Mesenchymal stem cell (in vitro differentiated cells and primary cell): ENCODE measurements at regions not wholly inside any gene's neighbourhood (a gene's known extent, or its start where the extent isn't known, plus 50 kb on each side); places are given as distances from the start of the nearest gene placed in this dataset.

Source experiments
- DNase-seq: peaks from one replicate; pipeline ENCODE4 v3.0.0-alpha.2; 2013
- H2AFZ ChIP-seq: one replicate; pipeline ENCODE4 v1.6.1; 2013; ENCODE audit warnings: low read depth, mild to moderate bottlenecking, control low read depth, inconsistent platforms, low read length, moderate library complexity
- H2AK5ac ChIP-seq: 2 replicates; pipeline ENCODE4 v1.6.1; 2013; ENCODE audit warnings: low read length, moderate library complexity, mild to moderate bottlenecking, inconsistent platforms; ENCODE audit not compliant: severe bottlenecking
- H2BK120ac ChIP-seq: one replicate; pipeline ENCODE4 v1.6.1; 2013; ENCODE audit warnings: low read depth, mild to moderate bottlenecking, inconsistent platforms, low read length, moderate library complexity
- H2BK12ac ChIP-seq, 2 experiments: one replicate each; pipeline ENCODE4 v1.6.1; 2013; ENCODE audit warnings: inconsistent platforms in 2 of 2, low read length in 2 of 2, mild to moderate bottlenecking in 2 of 2, moderate library complexity in 2 of 2, control low read depth in 1 of 2
- H2BK15ac ChIP-seq: one replicate; pipeline ENCODE4 v1.6.1; 2013; ENCODE audit warnings: mild to moderate bottlenecking, low read depth, inconsistent platforms; ENCODE audit not compliant: poor library complexity, severe bottlenecking
- H2BK5ac ChIP-seq: 2 replicates; pipeline ENCODE4 v1.6.1; 2013; ENCODE audit warnings: low read depth, mild to moderate bottlenecking, low read length, control low read depth, inconsistent platforms; ENCODE audit not compliant: poor library complexity, severe bottlenecking
- H3K14ac ChIP-seq, 2 experiments: one replicate each; pipeline ENCODE4 v1.6.1; 2013; ENCODE audit warnings: inconsistent platforms in 2 of 2, low read length in 2 of 2, control low read depth in 1 of 2, mild to moderate bottlenecking in 1 of 2, moderate library complexity in 1 of 2
- H3K18ac ChIP-seq, 2 experiments: one replicate each; pipeline ENCODE4 v1.6.1; 2013; ENCODE audit warnings: inconsistent platforms in 2 of 2, low read length in 2 of 2, control low read depth in 1 of 2, low read depth in 1 of 2, mild to moderate bottlenecking in 1 of 2
- H3K23ac ChIP-seq, 2 experiments: one replicate each; pipeline ENCODE4 v1.6.1; 2013; ENCODE audit warnings: inconsistent platforms in 2 of 2, low read length in 2 of 2, mild to moderate bottlenecking in 2 of 2, moderate library complexity in 2 of 2, control low read depth in 1 of 2
- H3K27ac ChIP-seq: 2 replicates; pipeline ENCODE4 v1.5.1; 2013; ENCODE audit warnings: mild to moderate bottlenecking, moderate library complexity, low read length, control low read depth, inconsistent platforms; ENCODE audit not compliant: poor library complexity, severe bottlenecking
- H3K27me3 ChIP-seq, 2 experiments: 2 replicates each; pipeline versions ENCODE4 v1.6.1 to v1.7.0; 2013; ENCODE audit warnings: low read length in 2 of 2, mild to moderate bottlenecking in 2 of 2, moderate library complexity in 2 of 2, control low read depth in 1 of 2, inconsistent platforms in 1 of 2; ENCODE audit not compliant: control insufficient read depth in 1 of 2, insufficient read depth in 1 of 2
- H3K36me3 ChIP-seq, 2 experiments: 2 replicates each; pipeline versions ENCODE4 v1.6.1 to v1.7.0; 2013; ENCODE audit warnings: low read length in 2 of 2, control low read depth in 1 of 2, inconsistent platforms in 1 of 2, low read depth in 1 of 2, mild to moderate bottlenecking in 1 of 2; ENCODE audit not compliant: insufficient read depth in 2 of 2, control insufficient read depth in 1 of 2
- H3K4ac ChIP-seq, 2 experiments: one replicate each; pipeline ENCODE4 v1.6.1; 2013; ENCODE audit warnings: inconsistent platforms in 2 of 2, low read length in 2 of 2, mild to moderate bottlenecking in 2 of 2, moderate library complexity in 2 of 2, control low read depth in 1 of 2, low read depth in 1 of 2
- H3K4me1 ChIP-seq: 2 replicates; pipeline ENCODE4 v1.6.1; 2013; ENCODE audit warnings: low read depth, low read length, control low read depth; ENCODE audit not compliant: control insufficient read depth, insufficient read depth
- H3K4me2 ChIP-seq: 2 replicates; pipeline ENCODE4 v1.6.1; 2013; ENCODE audit warnings: low read length, mild to moderate bottlenecking, inconsistent platforms; ENCODE audit not compliant: poor library complexity, severe bottlenecking
- H3K4me3 ChIP-seq, 2 experiments: 2 replicates each; pipeline versions ENCODE4 v1.5.1 to v1.7.0; 2013; ENCODE audit warnings: low read length in 2 of 2, mild to moderate bottlenecking in 2 of 2, control low read depth in 1 of 2, low read depth in 1 of 2; ENCODE audit not compliant: insufficient read depth in 1 of 2
- H3K79me1 ChIP-seq: replicated peaks from 2 replicates; pipeline ENCODE4 v1.6.1; 2013; ENCODE audit warnings: mild to moderate bottlenecking, control low read depth, low read length, inconsistent platforms; ENCODE audit not compliant: poor library complexity, severe bottlenecking
- H3K9ac ChIP-seq: 2 replicates; pipeline ENCODE4 v1.7.0; 2013; ENCODE audit warnings: mild to moderate bottlenecking, low read length, moderate library complexity
- H3K9me3 ChIP-seq: 2 replicates; pipeline ENCODE4 v1.7.0; 2013; ENCODE audit warnings: mild to moderate bottlenecking, low read length; ENCODE audit not compliant: control insufficient read depth
- H4K8ac ChIP-seq: one replicate; pipeline ENCODE4 v1.6.1; 2013; ENCODE audit warnings: inconsistent platforms, mild to moderate bottlenecking, low read length, moderate library complexity
- H4K91ac ChIP-seq: one replicate; pipeline ENCODE4 v1.6.1; 2013; ENCODE audit warnings: mild to moderate bottlenecking, low read length, inconsistent platforms
- WGBS: methylation state at CpG from one replicate; pipeline ENCODE4 v1.1.7; 2013; ENCODE audit warnings: mixed read lengths; 5-methylcytosine and 5-hydroxymethylcytosine counted together

DNA sequence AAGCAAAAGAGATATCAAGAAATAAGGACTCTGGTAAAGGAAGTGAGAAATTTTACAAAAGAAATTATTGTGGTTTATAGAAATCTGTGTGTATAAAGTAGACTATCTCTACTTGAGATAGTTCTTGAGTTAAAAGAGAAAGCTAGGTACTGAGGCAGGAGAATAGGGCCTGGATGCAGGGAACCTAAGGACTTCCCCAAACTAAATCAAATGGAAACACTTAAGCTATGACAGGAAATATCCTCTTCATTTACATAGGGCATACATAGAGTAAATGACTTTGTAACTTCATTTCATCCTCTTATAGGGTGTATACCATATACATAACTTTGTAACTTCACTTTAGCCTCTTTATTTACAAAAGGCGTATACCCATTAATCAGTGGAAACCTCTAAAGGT is 219.2 kb upstream of the RGPD4 start:
- H3K9me3 ChIP-seq, result no peaks in the 10 kb centered on the region
- 95% methylated on average over 1 of the region's 1 CpG for WGBS
- H3K79me1 ChIP-seq, result no peaks in the 10 kb centered on the region
- no peak overlapping the region for H2BK12ac ChIP-seq
- no peak overlapping the region for H3K23ac ChIP-seq
- H2AK5ac ChIP-seq, result no peak overlapping the region
- DNase-seq, result no peak
- no peak overlapping the region for H2AFZ ChIP-seq
- H2BK15ac ChIP-seq, result no peak overlapping the region
- H2BK5ac ChIP-seq, result no peak overlapping the region
- H3K27me3 ChIP-seq, result no peaks in the 10 kb centered on the region
- no peak overlapping the region for H4K91ac ChIP-seq
- no peak overlapping the region for H4K8ac ChIP-seq
- no peak overlapping the region for H3K4me2 ChIP-seq
- H3K27ac ChIP-seq, result no peak overlapping the region
- no peak overlapping the region for H3K4me3 ChIP-seq
- H2BK120ac ChIP-seq, result no peak overlapping the region
- no peaks in the 10 kb centered on the region for H3K4me1 ChIP-seq
- H3K18ac ChIP-seq, result no peak overlapping the region
- no peaks in the 10 kb centered on the region for H3K36me3 ChIP-seq
- no peak overlapping the region for H3K14ac ChIP-seq
- no peak overlapping the region for H3K4ac ChIP-seq
- H3K9ac ChIP-seq, result no peak overlapping the region

DNA sequence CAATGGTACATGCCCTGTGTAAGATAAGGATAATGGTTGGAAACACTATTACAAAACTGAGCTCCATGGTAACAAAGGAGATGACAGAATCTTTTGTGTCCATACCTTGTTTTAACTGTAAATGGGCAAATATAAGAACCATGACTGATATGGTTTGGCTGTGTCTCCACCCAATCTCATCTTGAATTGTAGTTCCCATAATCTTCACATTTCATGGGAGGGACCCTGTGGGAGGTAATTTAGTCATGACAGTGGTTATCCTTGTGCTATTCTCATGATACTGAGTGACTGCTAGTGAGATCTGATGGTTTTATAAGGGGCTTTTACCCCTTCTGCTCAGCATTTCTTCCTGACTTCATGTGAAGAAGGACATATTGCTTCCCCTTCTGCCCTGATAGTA is 211.7 kb upstream of the RGPD4 start:
- Histone ChIP-seq H2BK5ac (no peak overlapping the region), H3K4me3 (no peak overlapping the region), H3K4ac (no peak overlapping the region), H3K4me2 (no peak overlapping the region), H3K79me1 (no peaks in the 10 kb centered on the region), H2BK120ac (no peak overlapping the region), H3K9me3 (peaks cover 31% of the 10 kb centered on the region), H3K18ac (no peak overlapping the region), H3K4me1 (no peaks in the 10 kb centered on the region), H2BK15ac (no peak overlapping the region), H3K14ac (no peak overlapping the region), H3K9ac (no peak overlapping the region), H2AFZ (no peak overlapping the region), H2AK5ac (no peak overlapping the region), H3K27me3 (no peaks in the 10 kb centered on the region), H2BK12ac (no peak overlapping the region), H3K27ac (no peak overlapping the region), H4K91ac (no peak overlapping the region), H3K36me3 (no peaks in the 10 kb centered on the region), H4K8ac (no peak overlapping the region), H3K23ac (no peak overlapping the region)
- no peak for DNase-seq

DNA sequence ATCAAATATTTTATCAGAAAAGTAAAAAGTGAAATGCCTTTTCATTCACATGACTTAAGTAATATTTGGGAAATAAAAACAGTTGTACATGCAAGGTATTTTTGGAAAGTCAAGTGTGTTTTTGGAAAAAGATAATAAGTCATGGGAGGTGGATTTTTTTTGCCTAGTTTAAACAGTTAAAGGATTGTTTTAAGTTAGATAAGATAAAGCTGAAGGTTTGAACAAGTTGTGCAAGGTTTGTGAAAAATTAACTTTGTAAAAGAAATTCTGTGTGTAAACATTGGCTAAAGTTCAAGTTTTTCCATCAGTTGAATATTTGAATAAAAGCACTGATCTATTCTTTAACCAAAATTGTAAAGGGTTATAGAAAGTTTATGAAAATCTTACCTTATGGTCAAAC is 207.9 kb upstream of the RGPD4 start:
- Histone ChIP-seq H2AK5ac (no peak overlapping the region), H3K14ac (no peak overlapping the region), H3K9ac (no peak overlapping the region), H2BK15ac (no peak overlapping the region), H4K8ac (no peak overlapping the region), H3K36me3 (no peaks in the 10 kb centered on the region), H2AFZ (no peak overlapping the region), H2BK5ac (no peak overlapping the region), H4K91ac (no peak overlapping the region), H3K4ac (no peak overlapping the region), H3K9me3 (peaks cover 55% of the 10 kb centered on the region), H3K4me3 (no peak overlapping the region), H3K27ac (no peak overlapping the region), H3K79me1 (no peaks in the 10 kb centered on the region), H3K27me3 (no peaks in the 10 kb centered on the region), H3K4me1 (no peaks in the 10 kb centered on the region), H2BK12ac (no peak overlapping the region), H3K18ac (no peak overlapping the region), H3K4me2 (no peak overlapping the region), H2BK120ac (no peak overlapping the region), H3K23ac (no peak overlapping the region)
- DNase-seq, result no peak

DNA sequence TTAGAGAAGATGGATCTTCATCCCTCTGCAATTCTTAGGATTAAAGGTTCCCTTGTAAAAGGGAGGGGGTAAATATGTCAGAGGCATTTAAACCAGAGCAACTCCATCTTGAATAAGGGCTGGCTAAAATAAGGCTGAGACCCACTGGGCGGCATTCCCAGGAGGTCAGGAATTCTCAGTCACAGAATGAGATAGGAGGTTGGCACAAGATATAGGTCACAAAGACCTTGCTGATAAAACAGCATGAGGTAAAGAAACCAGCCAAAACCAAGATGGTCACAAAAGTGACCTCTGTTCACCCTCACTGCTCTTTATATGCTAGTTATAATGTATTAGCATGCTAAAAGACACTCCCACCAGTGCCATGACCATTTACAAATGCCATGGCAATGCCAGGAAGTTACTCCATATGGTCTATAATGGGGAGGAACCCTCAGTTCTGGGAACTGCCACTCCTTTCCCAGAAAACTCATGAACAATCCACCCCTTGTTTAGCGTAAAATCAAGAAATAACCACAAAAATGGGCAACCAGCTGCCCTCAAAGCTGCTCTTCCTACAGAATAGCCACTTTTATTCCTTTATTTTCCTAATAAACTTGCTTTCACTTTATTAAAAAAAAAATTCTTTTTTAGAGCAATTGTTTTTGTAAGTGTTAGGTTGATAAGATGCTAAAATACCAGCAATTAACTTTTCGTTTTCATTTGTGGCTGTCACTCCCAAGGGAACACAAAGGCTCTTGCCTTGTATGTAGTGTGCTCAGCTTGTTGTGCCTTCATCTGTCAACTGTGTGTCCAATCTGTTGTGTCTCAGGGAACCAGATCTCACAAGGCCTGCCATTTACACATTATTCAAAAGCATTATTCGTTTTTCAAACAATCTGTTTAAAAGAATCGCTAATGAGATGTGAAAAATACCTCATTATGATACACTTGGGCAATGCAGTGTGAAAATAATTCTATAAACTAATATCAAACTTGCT is 205.2 kb upstream of the RGPD4 start:
- whole genome bisulfite sequencing, result 89% methylated on average over 3 of the region's 5 CpGs
- no peak overlapping the region for H3K4me2 ChIP-seq
- H3K14ac ChIP-seq, result no peak overlapping the region
- H3K23ac ChIP-seq, result no peak overlapping the region
- no peak for DNase-seq
- no peaks in the 10 kb centered on the region for H3K27me3 ChIP-seq
- no peaks in the 10 kb centered on the region for H3K4me1 ChIP-seq
- H2BK120ac ChIP-seq, result no peak overlapping the region
- no peak overlapping the region for H2BK15ac ChIP-seq
- H3K36me3 ChIP-seq, result no peaks in the 10 kb centered on the region
- H3K4me3 ChIP-seq, result no peak overlapping the region
- no peak overlapping the region for H2BK5ac ChIP-seq
- no peak overlapping the region for H4K91ac ChIP-seq
- no peak overlapping the region for H4K8ac ChIP-seq
- H3K9me3 ChIP-seq, result peaks cover 56% of the 10 kb centered on the region
- H3K9ac ChIP-seq, result no peak overlapping the region
- H2AK5ac ChIP-seq, result no peak overlapping the region
- H3K27ac ChIP-seq, result no peak overlapping the region
- H3K79me1 ChIP-seq, result no peaks in the 10 kb centered on the region
- H3K4ac ChIP-seq, result no peak overlapping the region
- H2AFZ ChIP-seq, result no peak overlapping the region
- H2BK12ac ChIP-seq, result no peak overlapping the region
- H3K18ac ChIP-seq, result no peak overlapping the region
